Lower lobe of right lung (tissue), 2 donors: ENCODE measurements at regions not wholly inside any gene's neighbourhood (a gene's known extent, or its start where the extent isn't known, plus 50 kb on each side); places are given as distances from the start of the nearest gene placed in this dataset.

Source experiments
- ATAC-seq, 2 donors: fragments of 200-7000 bp; cut with Tn5 transposase; one replicate each; pipeline ENCODE4 v1.9.1; 2020 to 2022; ENCODE audit warnings: mild to moderate bottlenecking in 2 of 2, moderate library complexity in 2 of 2
- DNase-seq: peaks from one replicate; pipeline ENCODE4 v3.0.0-alpha.2; 2020
- H3K27ac ChIP-seq: fragments of 200-600 bp; one replicate; pipeline ENCODE4 v1.8.0; 2022
- H3K27me3 ChIP-seq: fragments of 200-600 bp; one replicate; pipeline ENCODE4 v1.8.0; 2022; ENCODE audit warnings: low read depth
- H3K36me3 ChIP-seq: fragments of 200-600 bp; one replicate; pipeline ENCODE4 v1.8.0; 2022; ENCODE audit warnings: mild to moderate bottlenecking
- H3K4me1 ChIP-seq: fragments of 200-600 bp; one replicate; pipeline ENCODE4 v1.8.0; 2022
- H3K4me3 ChIP-seq: fragments of 200-600 bp; one replicate; pipeline ENCODE4 v1.8.0; 2022; ENCODE audit warnings: mild to moderate bottlenecking
- H3K9me3 ChIP-seq: fragments of 200-600 bp; one replicate; pipeline ENCODE4 v1.8.0; 2022
- intact Hi-C: fragments of 100-400 bp; cut with DNase I; formaldehyde crosslinking; loops from one replicate; pipeline ENCODE4 v1.11.0; 2022
- TF ChIP-seq, protein P1 (sequence below): fragments of 200-600 bp; IDR thresholded peaks from one replicate; pipeline ENCODE4 v1.8.0; 2022; ENCODE audit warnings: antibody characterized with exemption, mild to moderate bottlenecking
- donor health status: DM: no; HTN: yes; CAD: no; lungs with severe emphysema.

DNA sequence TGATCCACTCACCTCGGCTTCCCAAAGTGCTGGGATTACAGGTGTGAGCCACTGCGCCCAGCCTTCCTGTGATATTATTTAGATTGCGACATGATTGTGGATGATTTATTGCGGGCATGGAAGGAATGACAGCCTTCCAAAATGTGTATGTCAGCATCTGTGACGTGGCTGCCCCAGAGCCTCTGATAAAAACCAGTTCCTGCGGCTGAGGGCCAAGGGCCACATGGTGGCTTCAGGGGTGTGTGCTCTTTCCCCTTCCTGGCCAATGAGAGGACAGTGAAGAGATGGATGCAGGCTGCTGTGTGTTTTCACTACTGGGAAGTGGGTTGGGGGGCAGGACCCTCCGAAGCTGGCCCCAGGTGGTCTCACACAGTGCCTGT is 57.4 kb upstream of the HGFAC start:
- TF ChIP-seq, protein P1, sequence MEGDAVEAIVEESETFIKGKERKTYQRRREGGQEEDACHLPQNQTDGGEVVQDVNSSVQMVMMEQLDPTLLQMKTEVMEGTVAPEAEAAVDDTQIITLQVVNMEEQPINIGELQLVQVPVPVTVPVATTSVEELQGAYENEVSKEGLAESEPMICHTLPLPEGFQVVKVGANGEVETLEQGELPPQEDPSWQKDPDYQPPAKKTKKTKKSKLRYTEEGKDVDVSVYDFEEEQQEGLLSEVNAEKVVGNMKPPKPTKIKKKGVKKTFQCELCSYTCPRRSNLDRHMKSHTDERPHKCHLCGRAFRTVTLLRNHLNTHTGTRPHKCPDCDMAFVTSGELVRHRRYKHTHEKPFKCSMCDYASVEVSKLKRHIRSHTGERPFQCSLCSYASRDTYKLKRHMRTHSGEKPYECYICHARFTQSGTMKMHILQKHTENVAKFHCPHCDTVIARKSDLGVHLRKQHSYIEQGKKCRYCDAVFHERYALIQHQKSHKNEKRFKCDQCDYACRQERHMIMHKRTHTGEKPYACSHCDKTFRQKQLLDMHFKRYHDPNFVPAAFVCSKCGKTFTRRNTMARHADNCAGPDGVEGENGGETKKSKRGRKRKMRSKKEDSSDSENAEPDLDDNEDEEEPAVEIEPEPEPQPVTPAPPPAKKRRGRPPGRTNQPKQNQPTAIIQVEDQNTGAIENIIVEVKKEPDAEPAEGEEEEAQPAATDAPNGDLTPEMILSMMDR: no peak
- intact Hi-C loops: no loop called here
- H3K4me3 ChIP-seq: peak overlapping the region; percentile 47
- no peaks in the 10 kb centered on the region for H3K36me3 ChIP-seq
- H3K4me1 ChIP-seq: peaks cover 48% of the 10 kb centered on the region
- peak; percentile 24 to 46 for ATAC-seq
- H3K9me3 ChIP-seq: peaks cover 4% of the 10 kb centered on the region
- peak overlapping the region; percentile 90 for H3K27ac ChIP-seq
- H3K27me3 ChIP-seq: no peaks in the 10 kb centered on the region
- DNase-seq: peak; percentile 64

DNA sequence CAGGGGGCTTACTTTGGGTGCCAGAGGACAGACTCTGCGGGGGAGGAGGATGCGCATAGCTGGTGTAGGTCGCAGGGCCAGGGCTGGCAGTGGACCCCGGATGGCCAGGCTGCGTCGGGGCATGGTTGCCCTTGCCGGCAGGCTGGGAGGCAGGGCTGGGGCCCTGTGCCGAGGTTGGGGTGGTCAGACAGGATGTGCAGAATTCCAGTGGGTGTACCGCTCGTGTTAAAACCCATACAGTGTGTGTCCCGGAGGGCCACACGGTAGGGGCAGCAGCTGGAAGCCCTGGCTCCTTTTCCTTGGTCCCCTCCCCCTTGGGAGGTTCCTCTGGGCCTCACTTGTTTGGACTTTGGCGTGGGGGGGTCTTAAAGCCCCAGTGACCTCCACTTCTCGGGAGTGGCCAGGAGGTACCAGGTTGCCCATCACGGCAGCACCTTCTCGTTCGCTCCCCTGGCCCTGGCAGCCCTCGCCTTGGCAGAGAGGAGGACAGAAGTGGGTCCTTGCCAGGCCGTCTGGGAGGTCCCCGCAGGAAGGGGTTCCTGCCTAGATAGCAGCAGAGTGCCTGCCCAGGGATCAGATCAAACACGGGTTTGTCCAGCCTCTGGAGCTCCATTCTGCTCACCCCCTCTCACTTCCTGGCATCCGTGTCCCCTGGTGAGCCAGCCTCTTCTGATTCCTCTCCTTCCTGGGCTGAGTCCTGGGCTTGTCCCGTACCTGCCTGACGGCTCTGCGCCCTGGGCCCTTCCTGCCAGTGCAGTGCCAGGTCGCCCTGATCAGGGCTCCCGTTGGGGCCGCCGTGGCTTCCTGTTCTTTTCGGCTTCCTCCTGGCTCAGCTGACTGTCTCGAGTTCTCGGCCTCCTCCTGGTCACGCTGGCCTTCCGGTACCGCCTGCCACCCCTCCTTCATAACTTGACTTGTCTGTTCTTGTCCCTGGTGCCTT is 56.7 kb upstream of the HGFAC start:
- peak; percentile 84 for DNase-seq

DNA sequence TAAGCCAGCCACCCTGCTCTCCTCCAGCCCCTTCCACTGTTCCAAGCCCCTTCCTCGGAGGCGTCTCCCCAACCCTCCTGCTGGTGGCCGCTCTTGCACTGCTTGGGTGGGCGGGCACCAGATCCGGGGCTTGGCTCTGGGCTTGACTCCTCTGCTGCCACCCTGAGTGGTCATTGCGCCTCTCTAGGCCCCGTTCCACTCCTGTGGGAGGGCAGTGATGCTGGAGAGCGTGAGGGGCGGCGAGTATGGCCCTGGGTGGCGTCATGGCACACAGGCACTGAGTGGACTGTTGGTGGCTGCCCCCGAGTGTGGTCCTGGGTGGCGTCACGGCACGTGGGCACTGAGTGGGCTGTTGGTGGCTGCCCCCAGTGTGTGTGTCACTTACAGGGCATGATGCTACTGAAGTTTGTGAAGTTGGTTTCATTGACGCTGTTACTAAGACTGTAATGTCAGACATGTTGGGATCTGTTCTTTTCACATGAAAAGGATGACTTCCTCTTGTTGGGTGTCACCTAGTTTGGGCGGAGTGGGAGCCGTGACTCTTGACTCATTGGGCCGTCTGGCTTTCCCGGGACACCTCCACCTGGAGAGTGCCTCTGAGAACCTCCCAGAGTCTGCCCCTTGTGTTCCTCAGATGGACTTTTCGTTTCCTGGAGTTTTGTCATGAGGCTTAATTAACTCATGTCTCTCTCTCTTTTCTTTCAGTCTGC is 55.9 kb upstream of the HGFAC start:
- peak; percentile 54 to 58 for ATAC-seq
- Histone ChIP-seq H3K4me3 (peak overlapping the region; percentile 47), H3K9me3 (no peaks in the 10 kb centered on the region), H3K36me3 (no peaks in the 10 kb centered on the region), H3K27ac (peak overlapping the region; percentile 90), H3K27me3 (no peaks in the 10 kb centered on the region), H3K4me1 (peaks cover 61% of the 10 kb centered on the region)
- intact Hi-C loops: no loop called here
- DNase-seq: peak; percentile 79
- TF ChIP-seq, protein P1: no peak

More for the DNA sequence above, 56.7 kb upstream of the HGFAC start:
- TF ChIP-seq, protein P1: no peak
- Histone ChIP-seq H3K4me3 (peak overlapping the region; percentile 47), H3K27ac (peak overlapping the region; percentile 90), H3K27me3 (no peaks in the 10 kb centered on the region), H3K9me3 (peaks cover 3% of the 10 kb centered on the region), H3K36me3 (no peaks in the 10 kb centered on the region), H3K4me1 (peaks cover 55% of the 10 kb centered on the region)
- intact Hi-C loops: no loop called here
- ATAC-seq: peak; percentile 68 to 71

DNA sequence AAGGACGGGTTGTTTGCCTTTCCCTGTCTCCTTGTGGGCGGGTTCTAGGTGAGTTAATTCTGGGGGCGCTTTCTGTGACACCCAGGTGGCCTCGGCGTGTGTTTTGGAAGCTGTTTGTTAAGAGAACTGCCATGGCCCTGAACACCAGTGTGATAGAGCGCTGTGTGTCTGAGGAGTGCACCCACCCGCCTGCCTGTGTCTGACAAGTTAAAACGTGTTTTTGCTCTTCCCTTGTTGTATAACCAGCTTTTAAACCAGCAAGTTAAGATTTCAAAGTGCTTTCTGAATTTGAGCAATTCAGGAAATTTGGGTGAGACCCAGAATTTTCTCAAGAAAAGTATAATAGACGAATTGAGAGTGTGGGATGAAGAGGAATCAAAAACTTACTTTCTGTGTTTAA is 55.2 kb upstream of the HGFAC start:
- Histone ChIP-seq H3K27ac (peak overlapping the region; percentile 90), H3K27me3 (no peaks in the 10 kb centered on the region), H3K4me1 (peaks cover 61% of the 10 kb centered on the region), H3K4me3 (peak overlapping the region; percentile 47), H3K9me3 (no peaks in the 10 kb centered on the region), H3K36me3 (no peaks in the 10 kb centered on the region)
- TF ChIP-seq, protein P1: no peak
- DNase-seq: no peak
- intact Hi-C loops: no loop called here
- no peak for ATAC-seq

DNA sequence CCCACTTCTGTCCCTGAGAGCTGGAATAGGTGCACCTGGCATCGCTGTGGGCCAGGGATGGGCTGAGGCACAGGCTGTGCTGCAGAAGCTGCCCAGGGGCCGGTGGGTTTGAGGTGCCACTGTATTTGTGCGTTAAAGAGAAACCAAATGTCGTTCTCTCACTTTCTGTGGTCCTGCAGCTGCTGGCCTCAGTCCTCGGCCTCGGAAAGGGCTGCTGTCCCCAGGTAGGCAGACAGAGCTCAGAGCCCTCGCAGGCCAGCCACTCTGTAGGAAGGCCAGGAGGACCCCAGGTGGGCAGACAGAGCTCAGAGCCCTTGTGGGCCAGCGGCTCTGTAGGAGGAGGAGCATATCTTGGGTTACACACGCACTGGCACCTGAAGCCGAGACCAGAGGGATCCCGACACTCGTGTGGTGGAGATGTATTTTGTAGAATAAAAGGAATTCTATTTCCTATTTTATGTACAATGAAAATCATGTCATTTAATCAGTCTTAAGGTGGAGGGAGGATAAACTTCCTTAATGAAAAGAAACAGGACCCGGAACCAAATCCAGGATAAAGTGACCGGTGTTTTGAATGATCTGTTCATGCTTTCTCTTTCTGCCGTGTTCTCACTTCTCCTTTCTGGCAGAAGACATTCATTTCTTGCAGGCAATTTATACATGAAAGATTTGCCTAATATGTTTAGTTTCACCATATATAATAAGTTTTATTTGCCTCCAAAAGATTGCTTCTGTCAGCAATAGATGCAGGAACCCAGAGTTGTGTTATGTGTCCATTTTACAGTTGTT is 54.4 kb upstream of the HGFAC start:
- H3K27ac ChIP-seq: peak overlapping the region; percentile 90
- TF ChIP-seq, protein P1: no peak
- intact Hi-C loops: no loop called here
- H3K9me3 ChIP-seq: no peaks in the 10 kb centered on the region
- H3K4me1 ChIP-seq: peaks cover 61% of the 10 kb centered on the region
- peak overlapping the region; percentile 44 for H3K4me3 ChIP-seq
- DNase-seq (peak; percentile 48), ATAC-seq (no peak)
- no peaks in the 10 kb centered on the region for H3K27me3 ChIP-seq
- no peaks in the 10 kb centered on the region for H3K36me3 ChIP-seq
